ENCODE measurements at regions not wholly inside any gene's neighbourhood (a gene's known extent, or its start where the extent isn't known, plus 50 kb on each side); places are given as distances from the start of the nearest gene placed in this dataset.
"Not testable (repeated sequence)": the region's sequence is repeated elsewhere in the genome, so short reads cannot be mapped to it uniquely, and the experiment has no call there.

DNA sequence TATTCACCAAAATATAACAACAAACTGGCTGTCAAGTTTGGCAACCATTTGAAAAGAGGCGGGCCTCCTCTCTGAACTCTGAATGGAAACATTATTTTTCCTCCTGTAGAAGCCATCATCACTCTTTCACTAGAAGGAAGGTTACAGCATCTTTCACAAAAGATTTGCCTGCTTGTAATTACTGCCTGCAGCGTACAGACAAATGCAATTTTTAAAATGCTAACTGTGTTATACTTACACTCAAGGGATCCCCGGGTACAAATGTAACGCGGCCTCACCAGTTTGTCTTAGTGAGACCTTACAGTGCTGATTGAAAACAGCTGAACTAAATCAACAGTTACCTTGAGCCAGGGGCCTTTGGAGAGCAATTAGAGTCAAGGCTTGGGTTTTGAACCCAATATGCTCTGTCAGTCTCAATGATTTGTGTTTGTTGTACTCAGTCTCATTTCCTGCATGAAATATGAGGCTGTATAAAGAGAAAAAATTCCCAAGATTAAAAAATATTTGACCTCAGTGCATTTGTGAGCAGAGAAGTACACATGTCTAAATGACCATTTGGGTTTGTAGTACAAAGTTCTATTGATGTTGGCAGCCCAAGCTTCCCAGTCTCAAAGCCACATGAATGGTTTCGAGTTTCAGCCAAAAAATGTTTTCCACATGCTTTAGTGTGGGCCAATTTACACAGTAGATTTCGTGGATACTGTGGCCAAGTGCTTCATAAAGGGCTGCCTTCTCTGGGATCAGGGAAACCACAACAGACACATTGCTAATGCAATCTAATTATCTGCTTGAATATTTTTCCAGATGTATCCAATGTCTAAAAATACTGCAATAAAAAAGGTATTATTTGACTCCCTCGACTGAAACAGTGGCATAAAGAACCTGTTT is 500.0 kb downstream of the SPATA31D1 start:
- DNase-seq (ENCODE audit: low read depth): peak; percentile 32
- TF ChIP-seq, protein P1, sequence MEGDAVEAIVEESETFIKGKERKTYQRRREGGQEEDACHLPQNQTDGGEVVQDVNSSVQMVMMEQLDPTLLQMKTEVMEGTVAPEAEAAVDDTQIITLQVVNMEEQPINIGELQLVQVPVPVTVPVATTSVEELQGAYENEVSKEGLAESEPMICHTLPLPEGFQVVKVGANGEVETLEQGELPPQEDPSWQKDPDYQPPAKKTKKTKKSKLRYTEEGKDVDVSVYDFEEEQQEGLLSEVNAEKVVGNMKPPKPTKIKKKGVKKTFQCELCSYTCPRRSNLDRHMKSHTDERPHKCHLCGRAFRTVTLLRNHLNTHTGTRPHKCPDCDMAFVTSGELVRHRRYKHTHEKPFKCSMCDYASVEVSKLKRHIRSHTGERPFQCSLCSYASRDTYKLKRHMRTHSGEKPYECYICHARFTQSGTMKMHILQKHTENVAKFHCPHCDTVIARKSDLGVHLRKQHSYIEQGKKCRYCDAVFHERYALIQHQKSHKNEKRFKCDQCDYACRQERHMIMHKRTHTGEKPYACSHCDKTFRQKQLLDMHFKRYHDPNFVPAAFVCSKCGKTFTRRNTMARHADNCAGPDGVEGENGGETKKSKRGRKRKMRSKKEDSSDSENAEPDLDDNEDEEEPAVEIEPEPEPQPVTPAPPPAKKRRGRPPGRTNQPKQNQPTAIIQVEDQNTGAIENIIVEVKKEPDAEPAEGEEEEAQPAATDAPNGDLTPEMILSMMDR (IDR thresholded peaks at IDR 0.05; ENCODE audit: control insufficient read depth, extremely low read depth, insufficient read depth): no peak
- H3K4me3 ChIP-seq (ENCODE audit: low read depth, low read length): no peak overlapping the region

DNA sequence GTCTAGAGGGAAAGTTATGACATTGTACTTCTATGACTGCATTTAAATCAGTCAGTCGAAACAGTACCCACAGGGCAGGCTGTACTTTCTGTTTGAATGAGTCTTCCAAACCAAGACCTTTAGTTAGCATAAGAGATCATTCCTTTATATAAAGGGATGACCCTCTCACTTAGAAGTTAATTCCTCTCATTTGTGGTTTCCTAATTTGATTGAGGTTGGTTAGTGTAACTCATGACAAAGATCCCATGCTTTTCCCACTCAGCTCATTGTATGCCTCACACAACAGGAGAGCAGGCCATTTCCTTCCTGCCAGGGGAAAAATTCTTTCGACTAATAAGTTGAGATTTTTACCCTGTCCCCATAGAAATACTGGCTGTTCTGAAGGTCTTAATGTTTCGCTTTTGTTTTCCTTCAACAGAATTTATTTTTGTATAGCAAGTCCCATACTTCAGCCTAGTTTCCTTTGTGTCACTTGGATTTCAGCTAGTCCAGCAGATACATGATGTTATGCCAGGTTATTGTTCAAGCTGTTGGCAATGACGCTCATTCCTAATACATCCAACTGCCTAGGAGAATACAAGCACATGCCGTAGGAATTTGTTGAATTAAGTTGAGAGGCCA is 500.7 kb downstream of the SPATA31D1 start:
- H3K4me3 ChIP-seq (ENCODE audit: low read depth, low read length): no peak overlapping the region
- DNase-seq (ENCODE audit: low read depth): no peak
- TF ChIP-seq, protein P1 (IDR thresholded peaks at IDR 0.05; ENCODE audit: control insufficient read depth, extremely low read depth, insufficient read depth): no peak

DNA sequence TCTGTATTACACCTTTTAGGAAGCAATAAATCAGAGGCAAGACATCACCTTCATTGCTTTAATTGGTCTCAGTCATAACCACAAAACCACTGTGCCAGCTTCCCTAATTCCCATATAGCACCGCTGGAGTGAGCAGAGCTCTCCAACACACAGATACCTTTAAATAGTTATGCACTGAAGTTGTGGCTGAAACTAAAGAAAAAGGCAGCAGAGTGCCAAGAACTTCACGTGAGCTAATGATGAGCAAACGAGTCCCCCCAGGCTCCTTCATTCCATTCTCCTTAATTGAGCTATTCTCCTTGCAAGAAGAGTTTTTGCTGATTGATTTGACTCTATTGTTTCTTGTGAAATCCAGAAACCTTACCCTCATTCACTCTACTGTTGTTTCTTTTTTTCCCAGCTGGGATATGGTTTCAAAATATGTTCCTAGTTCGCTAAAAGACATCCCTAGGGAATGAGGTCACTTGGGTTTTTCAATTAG is 501.5 kb downstream of the SPATA31D1 start:
- no peak overlapping the region for H3K4me3 ChIP-seq (ENCODE audit: low read depth, low read length)
- TF ChIP-seq, protein P1 (IDR thresholded peaks at IDR 0.05; ENCODE audit: control insufficient read depth, extremely low read depth, insufficient read depth): no peak
- no peak for DNase-seq (ENCODE audit: low read depth)

DNA sequence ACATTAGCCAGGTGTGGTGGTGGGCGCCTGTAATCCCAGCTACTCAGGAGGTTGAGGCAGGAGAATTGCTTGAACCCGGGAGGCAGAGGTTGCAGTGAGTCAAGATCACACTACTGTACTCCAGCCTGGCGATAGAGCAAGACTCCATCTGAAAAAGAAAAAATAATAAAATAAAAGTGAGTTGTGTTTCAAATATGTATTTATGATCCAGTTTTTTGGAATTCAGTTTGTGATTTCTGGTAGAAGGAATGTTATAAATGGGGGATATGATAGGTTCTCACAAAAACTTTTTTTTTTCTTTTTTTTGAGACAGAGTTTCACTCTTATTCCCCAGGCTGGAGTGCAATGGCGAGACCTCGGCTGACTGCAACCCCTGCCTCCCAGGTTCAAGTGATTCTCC is 502.2 kb downstream of the SPATA31D1 start:
- H3K4me3 ChIP-seq (ENCODE audit: low read depth, low read length); DNase-seq (ENCODE audit: low read depth): not testable (repeated sequence)

DNA sequence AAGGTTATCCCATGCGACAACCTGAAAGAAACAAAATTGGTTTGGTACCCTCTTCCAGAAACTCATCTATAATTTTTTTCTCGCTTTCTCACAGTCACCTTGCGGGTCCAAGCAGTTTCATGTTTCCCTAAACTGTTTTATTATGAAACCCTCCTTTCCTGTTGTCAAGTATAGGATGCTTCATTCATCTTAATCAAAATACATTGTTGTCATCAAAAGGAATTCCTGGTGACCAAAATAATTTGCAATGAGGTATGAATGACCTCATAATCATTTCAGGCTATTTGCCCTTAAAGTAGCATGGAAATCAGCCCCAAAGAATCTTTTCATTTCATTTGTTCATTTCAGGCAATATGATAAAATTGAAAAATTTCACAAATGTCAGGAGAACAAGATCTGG is 503.0 kb downstream of the SPATA31D1 start:
- DNase-seq (ENCODE audit: low read depth): no peak
- H3K4me3 ChIP-seq (ENCODE audit: low read depth, low read length): no peak overlapping the region
- TF ChIP-seq, protein P1 (IDR thresholded peaks at IDR 0.05; ENCODE audit: control insufficient read depth, extremely low read depth, insufficient read depth): no peak

DNA sequence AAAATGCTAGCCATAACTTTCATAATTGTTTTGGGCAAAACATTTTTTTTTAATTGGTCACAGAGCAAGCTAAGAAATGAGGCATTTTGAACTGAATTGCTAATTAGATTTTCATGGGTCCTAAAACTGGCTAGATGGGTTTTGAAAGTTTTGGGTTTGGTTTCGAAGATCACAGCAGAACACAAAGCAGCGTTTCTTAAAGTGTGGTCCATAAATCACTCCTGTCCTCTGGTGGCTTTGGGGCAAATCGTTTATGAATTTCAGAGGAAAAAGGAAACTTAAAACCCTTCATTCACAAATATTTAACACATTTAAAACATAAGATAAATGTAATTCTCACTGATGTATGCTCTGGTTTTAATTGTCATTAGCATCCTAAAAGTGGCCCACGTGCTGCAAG is 503.7 kb downstream of the SPATA31D1 start:
- H3K4me3 ChIP-seq (ENCODE audit: low read depth, low read length): no peak overlapping the region
- TF ChIP-seq, protein P1 (IDR thresholded peaks at IDR 0.05; ENCODE audit: control insufficient read depth, extremely low read depth, insufficient read depth): 0 out of 2 replicates have a peak, but pooled peaks have one; percentile 13
- no peak for DNase-seq (ENCODE audit: low read depth)
